Dermis blood vessel endothelial cell (primary cell): ENCODE measurements at regions not wholly inside any gene's neighbourhood (a gene's known extent, or its start where the extent isn't known, plus 50 kb on each side); places are given as distances from the start of the nearest gene placed in this dataset.
"Not testable (repeated sequence)": the region's sequence is repeated elsewhere in the genome, so short reads cannot be mapped to it uniquely, and the experiment has no call there.

Source experiments
- DNase-seq: peaks from one replicate; pipeline ENCODE4 v3.0.0; 2010

- DNase-seq, result peak; percentile 44
Measured at GRCh38 chr4:55251896-55252295, 94.1 kb upstream of the SRD5A3 start.

- no peak for DNase-seq
Measured at GRCh38 chr4:55253948-55254593, 92.0 kb upstream of the SRD5A3 start.

DNA sequence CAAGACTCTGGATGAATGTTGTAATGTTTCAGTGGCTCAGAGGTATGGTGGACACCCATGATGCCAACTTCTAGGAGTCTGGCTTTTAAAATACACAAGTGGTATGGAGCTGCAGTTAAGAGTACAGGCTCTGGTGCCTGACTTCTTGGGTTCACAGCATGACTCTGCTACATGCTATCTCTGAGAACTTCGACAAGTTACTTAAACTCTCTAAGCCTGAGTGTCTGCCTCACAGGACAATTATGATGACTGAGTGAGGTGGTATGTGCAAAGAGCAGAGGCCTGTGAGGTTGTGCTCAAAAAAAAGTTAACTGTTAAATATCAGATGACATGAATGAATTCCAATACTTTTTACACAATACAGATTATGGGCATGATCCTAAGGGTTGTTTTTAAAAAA lies 90.9 kb upstream of the SRD5A3 start:
- no peak for DNase-seq

DNA sequence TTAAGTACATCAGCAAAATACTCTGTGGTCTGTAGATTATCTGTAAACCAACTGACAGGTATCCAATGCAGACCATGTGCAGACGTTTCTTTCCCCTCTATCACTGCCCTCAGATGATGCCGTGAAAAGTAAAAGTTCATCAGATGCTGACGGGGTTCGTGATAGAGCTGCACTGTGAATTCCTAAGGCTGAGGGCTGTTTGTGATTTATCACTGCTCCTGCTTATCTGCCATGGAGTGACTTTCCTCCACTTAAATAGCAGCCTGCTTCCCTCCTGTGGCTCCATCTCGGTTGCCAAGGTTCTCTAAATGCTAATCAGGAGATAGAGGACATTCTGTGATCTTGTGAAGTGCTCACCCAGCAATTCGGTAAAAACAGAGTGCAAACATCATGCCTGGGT lies 89.3 kb upstream of the SRD5A3 start:
- DNase-seq, result no peak

DNA sequence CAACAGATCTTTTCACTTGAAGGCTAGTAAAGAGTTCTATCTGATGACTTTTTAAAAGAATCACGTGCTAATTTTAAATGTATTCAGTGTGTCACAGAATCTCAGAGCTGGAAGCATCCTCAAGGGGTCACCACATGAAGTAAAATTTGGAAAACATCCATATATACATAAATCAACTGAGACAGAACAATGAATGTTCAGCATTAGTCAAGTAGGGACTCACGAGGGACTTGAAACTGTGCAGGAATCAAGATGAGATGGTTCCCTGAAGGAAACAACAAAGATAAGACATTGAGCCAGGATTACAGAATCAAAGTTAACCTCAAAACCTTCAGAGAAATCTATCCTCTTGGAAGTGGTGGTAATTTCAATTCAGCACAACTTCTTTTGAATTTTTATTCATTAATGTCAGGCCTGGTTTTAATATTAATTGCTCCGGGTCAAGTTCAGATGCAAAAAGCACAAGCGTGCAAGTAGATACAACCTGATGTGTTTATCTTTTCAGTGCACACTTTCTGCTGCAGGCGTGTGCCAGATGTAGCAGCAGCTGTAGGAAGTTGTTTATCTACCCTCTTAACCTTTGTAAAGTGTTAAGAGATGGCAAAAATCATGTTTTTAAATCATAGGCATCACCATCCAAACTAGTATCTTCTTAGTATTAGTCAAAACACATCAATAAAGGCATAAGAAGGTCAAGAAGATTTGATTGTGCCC lies 87.7 kb upstream of the SRD5A3 start:
- peak; percentile 69 for DNase-seq

GRCh38 chr4:55259294-55259693 lies 86.7 kb upstream of the SRD5A3 start:
- no peak for DNase-seq

GRCh38 chr4:55269470-55269869 lies 76.6 kb upstream of the SRD5A3 start:
- DNase-seq, result no peak

GRCh38 chr4:55269995-55270394 lies 76.0 kb upstream of the SRD5A3 start:
- peak; percentile 92 for DNase-seq

GRCh38 chr4:55270481-55270880 lies 75.6 kb upstream of the SRD5A3 start:
- DNase-seq, result no peak

- no peak for DNase-seq
Measured at GRCh38 chr4:55272102-55272501, 73.9 kb upstream of the SRD5A3 start.

GRCh38 chr4:55272589-55272988 lies 73.5 kb upstream of the SRD5A3 start:
- no peak for DNase-seq

DNA sequence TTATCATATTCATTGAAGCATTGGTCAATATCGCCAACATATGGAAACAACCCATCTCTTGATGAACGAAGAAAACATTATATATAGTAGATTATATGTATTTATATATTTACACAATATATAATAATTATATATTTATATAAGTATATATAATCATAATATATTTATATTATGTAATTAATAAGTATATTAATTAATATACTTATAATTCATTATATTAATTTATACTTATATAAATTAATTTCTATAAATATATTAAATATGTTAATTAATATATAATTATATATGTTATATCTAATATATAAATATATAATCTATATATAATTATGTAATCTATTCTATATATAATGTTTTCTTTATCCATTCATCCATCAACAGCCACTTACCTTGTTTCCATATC lies 69.0 kb upstream of the SRD5A3 start:
- DNase-seq, result no peak

DNA sequence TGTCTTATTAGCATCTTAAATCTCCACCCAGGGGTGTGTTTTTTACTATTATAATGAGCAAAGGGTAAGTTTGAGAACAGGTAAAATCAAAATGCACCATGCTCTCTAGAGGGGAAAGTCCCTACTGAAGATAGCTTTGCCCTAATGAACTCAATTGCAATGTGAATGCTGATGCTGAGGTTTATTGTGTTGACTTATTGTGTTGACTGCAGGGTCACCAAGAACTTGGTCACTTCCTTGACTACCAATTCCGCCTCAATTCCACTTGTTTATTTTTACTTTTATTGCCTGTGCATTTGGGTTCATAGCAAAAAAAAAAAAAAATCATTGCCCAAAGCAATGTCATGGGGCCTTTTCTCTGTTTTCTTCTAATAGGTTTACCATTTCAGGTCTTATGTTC lies 67.7 kb upstream of the SRD5A3 start:
- peak; percentile 15 for DNase-seq

GRCh38 chr4:55280474-55280873 lies 65.6 kb upstream of the SRD5A3 start:
- DNase-seq, result not testable (repeated sequence)

DNA sequence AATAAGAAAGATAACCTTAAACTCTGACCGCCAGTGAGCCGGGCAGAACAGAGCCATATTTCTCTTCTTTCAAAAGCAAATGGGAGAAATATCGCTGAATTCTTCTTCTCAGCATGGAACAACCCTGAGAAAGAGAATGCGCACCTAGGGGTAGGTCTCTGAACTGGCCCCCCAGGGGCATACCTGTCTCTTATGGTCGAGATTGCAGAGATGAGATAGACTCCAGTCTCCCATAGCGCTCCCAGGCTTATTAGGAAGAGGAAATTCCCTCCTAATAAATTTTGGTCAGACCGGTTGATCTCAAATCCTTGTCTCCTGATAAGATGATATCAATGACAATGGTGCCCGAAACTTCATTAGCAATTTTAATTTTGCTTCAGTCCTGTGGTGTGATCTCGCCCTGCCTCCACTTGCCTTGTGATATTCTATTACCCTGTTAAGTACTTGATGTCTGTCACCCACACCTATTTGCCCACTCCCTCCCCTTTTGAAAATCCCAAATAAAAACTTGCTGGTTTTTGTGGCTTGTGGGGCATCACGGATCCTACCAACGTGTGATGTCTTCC lies 64.8 kb upstream of the SRD5A3 start:
- not testable (repeated sequence) for DNase-seq

GRCh38 chr4:55284331-55284730 lies 61.7 kb upstream of the SRD5A3 start:
- no peak for DNase-seq

DNA sequence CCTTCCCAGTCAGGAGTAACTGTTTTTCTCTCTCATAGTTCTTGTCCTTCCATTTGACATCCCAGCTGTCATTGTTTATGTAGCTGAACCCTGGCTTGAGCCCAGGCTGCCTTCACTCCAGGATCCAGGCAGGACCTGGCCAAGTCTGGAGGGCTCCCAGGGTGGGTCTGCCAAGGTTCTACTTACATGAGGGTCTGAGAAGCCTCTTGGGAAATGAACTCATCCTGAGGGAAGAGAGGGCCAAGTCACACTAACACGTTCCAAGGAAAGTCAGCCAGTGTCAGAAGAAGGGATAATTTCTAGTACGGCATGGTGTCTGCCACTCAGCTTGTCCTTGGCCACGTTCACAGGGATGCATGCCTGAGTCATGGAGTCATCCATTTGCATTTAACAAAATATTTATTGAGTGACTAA lies 54.8 kb upstream of the SRD5A3 start:
- no peak for DNase-seq

DNA sequence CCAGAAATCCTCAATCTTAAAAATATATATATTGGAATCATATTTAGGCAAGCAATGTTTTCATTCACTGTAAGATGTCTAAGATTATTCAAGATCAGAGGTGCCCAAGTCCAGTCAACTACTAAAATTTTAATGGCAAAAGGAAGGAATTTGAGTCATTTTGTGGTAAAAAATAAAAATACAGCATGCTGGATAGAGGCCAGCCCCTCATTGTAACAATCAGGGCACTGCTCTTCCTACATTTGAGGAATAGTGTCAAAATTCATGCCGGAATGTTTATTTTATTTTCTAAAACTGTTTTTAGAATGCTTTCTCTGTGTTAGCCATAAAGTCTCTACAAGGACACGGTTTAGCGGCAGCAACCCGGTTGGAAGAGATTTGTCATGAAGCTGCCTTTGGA lies 49.9 kb upstream of the SRD5A3 start:
- peak; percentile 64 for DNase-seq
